GM19372 (cell line): ENCODE measurements at regions not wholly inside any gene's neighbourhood (a gene's known extent, or its start where the extent isn't known, plus 50 kb on each side); places are given as distances from the start of the nearest gene placed in this dataset.

Experiments
- ATAC-seq: cut with Tn5 transposase; IDR thresholded peaks from one replicate; pipeline ENCODE4 v1.9.1; 2021; ENCODE audit warnings: mild to moderate bottlenecking, low read depth, moderate library complexity; ENCODE audit not compliant: unreplicated experiment

GRCh38 chr4:89665662-89666061 lies 171.3 kb downstream of the SNCA start:
- ATAC-seq: no peak

GRCh38 chr4:89664521-89664920 lies 172.4 kb downstream of the SNCA start:
- ATAC-seq: no peak

- no peak for ATAC-seq
These were observed 175.6 kb downstream of the SNCA start for GRCh38 chr4:89661173-89661899.

- ATAC-seq: no peak
These were observed 176.4 kb downstream of the SNCA start for GRCh38 chr4:89660444-89661172.

- ATAC-seq: no peak
These were observed 178.3 kb downstream of the SNCA start for GRCh38 chr4:89658701-89659024.

- ATAC-seq: no peak
These were observed 178.8 kb downstream of the SNCA start for GRCh38 chr4:89657931-89658700.

GRCh38 chr4:89653012-89653411 lies 183.9 kb downstream of the SNCA start:
- no peak for ATAC-seq

GRCh38 chr4:89645482-89645881 lies 191.5 kb downstream of the SNCA start:
- ATAC-seq: no peak

GRCh38 chr4:89641367-89641687 lies 195.6 kb downstream of the SNCA start:
- ATAC-seq: no peak

GRCh38 chr4:89640620-89641366 lies 196.2 kb downstream of the SNCA start:
- no peak for ATAC-seq

GRCh38 chr4:89639395-89639794 lies 197.6 kb downstream of the SNCA start:
- no peak for ATAC-seq

GRCh38 chr4:89625599-89626293 lies 211.2 kb downstream of the SNCA start:
- ATAC-seq: no peak

GRCh38 chr4:89619206-89619962 lies 217.6 kb downstream of the SNCA start:
- ATAC-seq: no peak

GRCh38 chr4:89618151-89618550 lies 218.8 kb downstream of the SNCA start:
- no peak for ATAC-seq

- ATAC-seq: no peak
These were observed 219.6 kb downstream of the SNCA start for GRCh38 chr4:89617317-89617716.

GRCh38 chr4:89616382-89616781 lies 220.6 kb downstream of the SNCA start:
- no peak for ATAC-seq

- ATAC-seq: no peak
These were observed 221.9 kb downstream of the SNCA start for GRCh38 chr4:89615051-89615450.

- ATAC-seq: no peak
These were observed 222.8 kb downstream of the SNCA start for GRCh38 chr4:89614155-89614554.

GRCh38 chr4:89610236-89610635 lies 226.7 kb downstream of the SNCA start:
- no peak for ATAC-seq

GRCh38 chr4:89609756-89610155 lies 227.2 kb downstream of the SNCA start:
- ATAC-seq: no peak
